Esophagus squamous epithelium (tissue), 5 donors: ENCODE measurements at regions not wholly inside any gene's neighbourhood (a gene's known extent, or its start where the extent isn't known, plus 50 kb on each side); places are given as distances from the start of the nearest gene placed in this dataset.

Experiments used
- DNase-seq: peaks from one replicate; lab custom pipeline; 2025; lab: John Stamatoyannopoulos, UW
- H3K27ac ChIP-seq, 4 donors: fragments of 200-600 bp; sonication (generic); one replicate each; pipeline ENCODE4 v1.5.1; 2016 to 2019; ENCODE audit warnings: mild to moderate bottlenecking in 1 of 4
- H3K27me3 ChIP-seq, 4 donors: fragments of 200-600 bp; sonication (generic); 1 replicate in 3 of 4; 2 replicates in 1 of 4; pipeline versions ENCODE4 v1.5.1 to v1.6.0; 2017 to 2021; ENCODE audit warnings: antibody characterized with exemption in 1 of 4
- H3K36me3 ChIP-seq, 3 donors: fragments of 200-600 bp; sonication (generic); one replicate each; pipeline ENCODE4 v1.5.1; 2016 to 2019
- H3K4me1 ChIP-seq, 3 donors: fragments of 200-600 bp; sonication (generic); one replicate each; pipeline ENCODE4 v1.5.1; 2017 to 2019
- H3K4me3 ChIP-seq, 4 donors: fragments of 200-600 bp; sonication (generic); 1 replicate in 3 of 4; 2 replicates in 1 of 4; pipeline ENCODE4 v1.5.1; 2016 to 2019; ENCODE audit warnings: mild to moderate bottlenecking in 2 of 4, moderate library complexity in 1 of 4
- H3K9me3 ChIP-seq, 3 donors: fragments of 200-600 bp; sonication (generic); one replicate each; pipeline ENCODE4 v1.5.1; 2016 to 2019
- CTCF ChIP-seq, 6 experiments: fragments of 450-650 bp in 4 of 6; fragments of 200-600 bp in 2 of 6; sonication (generic) in 2 of 6; IDR thresholded peaks; one replicate each; pipeline ENCODE4 v1.5.1; 2016 to 2019; ENCODE audit warnings: antibody characterized with exemption in 6 of 6, mild to moderate bottlenecking in 4 of 6, moderate library complexity in 4 of 6
- POLR2A ChIP-seq, 4 donors: fragments of 450-650 bp; IDR thresholded peaks; one replicate each; pipeline ENCODE4 v1.6.1; 2017; ENCODE audit warnings: antibody characterized with exemption in 4 of 4, mild to moderate bottlenecking in 4 of 4, moderate library complexity in 3 of 4
- WGBS, 2 donors: methylation state at CpG; one replicate each; pipeline ENCODE4 v1.1.5; 2018; 5-methylcytosine and 5-hydroxymethylcytosine counted together
- intact Hi-C: fragments of 100-400 bp; cut with DNase I; formaldehyde crosslinking; loops from one replicate; pipeline ENCODE4 v1.15.0; 2022
- donor health status: DM: yes; HTN: yes; CAD: no.

GRCh38 chr9:113675475-113675941 is 200.6 kb upstream of the ZNF618 start:
- Histone ChIP-seq H3K27me3 (peaks cover 0 to 57% (median 0%) of the 10 kb centered on the region in 4 donors), H3K4me1 (peaks cover 0 to 9% (median 0%) of the 10 kb centered on the region in 3 donors), H3K9me3 (no peaks in the 10 kb centered on the region), H3K4me3 (no peak overlapping the region), H3K27ac (peak overlapping the region in 3 of 4 donors; percentile 23 to 62 (median 54)), H3K36me3 (no peaks in the 10 kb centered on the region)
- 44 to 49% methylated on average over 5 to 6 of the region's 10 CpGs for WGBS, 2 donors
- intact Hi-C loops, result no loop called here
- TF ChIP-seq POLR2A (IDR thresholded peaks at IDR 0.05) (no peak), CTCF (IDR thresholded peaks at IDR 0.05) (no peak)
- no peak for DNase-seq

GRCh38 chr9:113677057-113677456 is 199.1 kb upstream of the ZNF618 start:
- 51 to 73% methylated on average over 4 to 8 of the region's 9 CpGs for WGBS, 2 donors
- intact Hi-C loops, result no loop called here
- H3K4me1 ChIP-seq, result peaks cover 0 to 13% (median 0%) of the 10 kb centered on the region in 3 donors

GRCh38 chr9:113677569-113677968 is 198.5 kb upstream of the ZNF618 start:
- intact Hi-C loops, result no loop called here
- Histone ChIP-seq H3K4me3 (no peak overlapping the region), H3K36me3 (no peaks in the 10 kb centered on the region), H3K27ac (no peak overlapping the region), H3K4me1 (peaks cover 0 to 18% (median 3%) of the 10 kb centered on the region in 3 donors), H3K27me3 (peaks cover 0 to 57% (median 0%) of the 10 kb centered on the region in 4 donors), H3K9me3 (no peaks in the 10 kb centered on the region)
- 77 to 84% methylated on average over 4 of the region's 4 CpGs for whole genome bisulfite sequencing, 2 donors
- TF ChIP-seq POLR2A (IDR thresholded peaks at IDR 0.05) (no peak), CTCF (IDR thresholded peaks at IDR 0.05) (no peak)
- DNase-seq, result no peak

More at GRCh38 chr9:113677057-113677456, 199.1 kb upstream of the ZNF618 start:
- Histone ChIP-seq H3K4me3 (no peak overlapping the region), H3K27ac (no peak overlapping the region), H3K27me3 (peaks cover 0 to 57% (median 0%) of the 10 kb centered on the region in 4 donors), H3K36me3 (no peaks in the 10 kb centered on the region), H3K9me3 (no peaks in the 10 kb centered on the region)
- TF ChIP-seq CTCF (IDR thresholded peaks at IDR 0.05) (no peak), POLR2A (IDR thresholded peaks at IDR 0.05) (no peak)
- no peak for DNase-seq

GRCh38 chr9:113678119-113678858 is 197.8 kb upstream of the ZNF618 start:
- 73 to 93% methylated on average over 2 to 3 of the region's 3 CpGs for WGBS, 2 donors
- intact Hi-C loops, result no loop called here
- Histone ChIP-seq H3K4me1 (peaks cover 0 to 20% (median 3%) of the 10 kb centered on the region in 3 donors), H3K27ac (no peak overlapping the region), H3K36me3 (no peaks in the 10 kb centered on the region), H3K9me3 (no peaks in the 10 kb centered on the region), H3K27me3 (peaks cover 0 to 52% (median 0%) of the 10 kb centered on the region in 4 donors), H3K4me3 (no peak overlapping the region)
- TF ChIP-seq POLR2A (IDR thresholded peaks at IDR 0.05), result no peak
- TF ChIP-seq CTCF (IDR thresholded peaks at IDR 0.05), result no peak
- no peak for DNase-seq

GRCh38 chr9:113678859-113679256 is 197.3 kb upstream of the ZNF618 start:
- DNase-seq, result no peak
- peaks cover 0 to 20% (median 3%) of the 10 kb centered on the region in 3 donors for H3K4me1 ChIP-seq
- no peak overlapping the region for H3K27ac ChIP-seq
- intact Hi-C loops, result no loop called here
- TF ChIP-seq POLR2A (IDR thresholded peaks at IDR 0.05) (no peak), CTCF (IDR thresholded peaks at IDR 0.05) (no peak)
- no peaks in the 10 kb centered on the region for H3K36me3 ChIP-seq
- H3K27me3 ChIP-seq, result peaks cover 0 to 46% (median 0%) of the 10 kb centered on the region in 4 donors
- no peaks in the 10 kb centered on the region for H3K9me3 ChIP-seq
- 60 to 69% methylated on average over 1 to 2 of the region's 2 CpGs for WGBS, 2 donors
- no peak overlapping the region for H3K4me3 ChIP-seq
